ENCODE measurements at regions not wholly inside any gene's neighbourhood (a gene's known extent, or its start where the extent isn't known, plus 50 kb on each side); places are given as distances from the start of the nearest gene placed in this dataset.

- Histone ChIP-seq H3K27me3 (no peaks in the 10 kb centered on the region), H3K9me3 (no peaks in the 10 kb centered on the region), H3K4me1 (no peaks in the 10 kb centered on the region), H3K4me3 (no peak overlapping the region), H3K27ac (no peak overlapping the region), H3K36me3 (no peaks in the 10 kb centered on the region)
- DNase-seq = peak in 1 of 3 donors; percentile 18
- no peak for TF ChIP-seq CTCF (IDR thresholded peaks at IDR 0.05)
- TF ChIP-seq POLR2A (IDR thresholded peaks at IDR 0.05) = no peak
Measured at GRCh38 chr4:1506956-1507721, 100.9 kb upstream of the NKX1-1 start.

GRCh38 chr4:1505511-1506460, 99.5 kb upstream of the NKX1-1 start:
- Histone ChIP-seq H3K4me3 (no peak overlapping the region), H3K36me3 (no peaks in the 10 kb centered on the region), H3K9me3 (no peaks in the 10 kb centered on the region), H3K27me3 (no peaks in the 10 kb centered on the region), H3K27ac (no peak overlapping the region), H3K4me1 (no peaks in the 10 kb centered on the region)
- peak in 2 of 3 donors; percentile 33 to 35 for DNase-seq
- TF ChIP-seq CTCF (IDR thresholded peaks at IDR 0.05) = no peak
- TF ChIP-seq POLR2A (IDR thresholded peaks at IDR 0.05) = no peak

GRCh38 chr4:1504595-1505500, 98.6 kb upstream of the NKX1-1 start:
- Histone ChIP-seq H3K36me3 (no peaks in the 10 kb centered on the region), H3K27ac (no peak overlapping the region), H3K4me1 (no peaks in the 10 kb centered on the region), H3K9me3 (no peaks in the 10 kb centered on the region), H3K27me3 (no peaks in the 10 kb centered on the region), H3K4me3 (no peak overlapping the region)
- no peak for DNase-seq
- no peak for TF ChIP-seq CTCF (IDR thresholded peaks at IDR 0.05)
- TF ChIP-seq POLR2A (IDR thresholded peaks at IDR 0.05) = no peak

GRCh38 chr4:1503583-1504471, 97.6 kb upstream of the NKX1-1 start:
- Histone ChIP-seq H3K4me3 (no peak overlapping the region), H3K27me3 (no peaks in the 10 kb centered on the region), H3K4me1 (no peaks in the 10 kb centered on the region), H3K9me3 (no peaks in the 10 kb centered on the region), H3K27ac (no peak overlapping the region), H3K36me3 (no peaks in the 10 kb centered on the region)
- TF ChIP-seq CTCF (IDR thresholded peaks at IDR 0.05) = no peak
- TF ChIP-seq POLR2A (IDR thresholded peaks at IDR 0.05) = no peak
- DNase-seq = peak in 1 of 3 donors; percentile 28

Data from Peyer's patch (tissue), 4 donors.